Breast epithelium (tissue), 4 donors: ENCODE measurements at regions not wholly inside any gene's neighbourhood (a gene's known extent, or its start where the extent isn't known, plus 50 kb on each side); places are given as distances from the start of the nearest gene placed in this dataset.

Source experiments
- DNase-seq, 2 donors: peaks; one replicate each; pipeline ENCODE4 v3.0.0-alpha.2; 2019; ENCODE audit warnings: low spot score in 2 of 2
- H3K27ac ChIP-seq, 2 donors: fragments of 200-600 bp; sonication (generic) in 1 of 2; one replicate each; pipeline ENCODE4 v1.5.1; 2016 to 2019; ENCODE audit warnings: mild to moderate bottlenecking in 1 of 2
- H3K27me3 ChIP-seq, 2 donors: fragments of 200-600 bp; sonication (generic) in 1 of 2; one replicate each; pipeline versions ENCODE4 v1.5.1 to v1.6.0; 2017 to 2019; ENCODE audit warnings: control low read depth in 1 of 2, mild to moderate bottlenecking in 1 of 2
- H3K36me3 ChIP-seq: fragments of 200-600 bp; one replicate; pipeline ENCODE4 v1.5.1; 2019
- H3K4me1 ChIP-seq, 2 donors: fragments of 200-600 bp; sonication (generic); one replicate each; pipeline ENCODE4 v1.5.1; 2016 to 2019; ENCODE audit warnings: control low read depth in 1 of 2
- H3K4me3 ChIP-seq, 3 donors: fragments of 200-600 bp; sonication (generic); 1 replicate in 2 of 3; 2 replicates in 1 of 3; pipeline ENCODE4 v1.5.1; 2016 to 2019; ENCODE audit warnings: mild to moderate bottlenecking in 3 of 3, moderate library complexity in 2 of 3
- H3K9me3 ChIP-seq, 2 donors: fragments of 200-600 bp; sonication (generic) in 1 of 2; one replicate each; pipeline ENCODE4 v1.5.1; 2016 to 2019; ENCODE audit warnings: control low read depth in 1 of 2
- POLR2A ChIP-seq: fragments of 450-650 bp; IDR thresholded peaks from one replicate; pipeline ENCODE4 v1.6.1; 2016; ENCODE audit warnings: antibody characterized with exemption, mild to moderate bottlenecking, moderate library complexity
- POLR2AphosphoS5 ChIP-seq, 3 donors: sonication (generic); formaldehyde crosslinking; IDR thresholded peaks; one replicate each; pipeline ENCODE4 v1.6.1; 2017; ENCODE audit warnings: antibody characterized with exemption in 3 of 3
- intact Hi-C: fragments of 100-400 bp; cut with DNase I; formaldehyde crosslinking; loops from one replicate; pipeline ENCODE4 v1.15.1; 2023; ENCODE audit warnings: low total_unique reads
- TF ChIP-seq, protein P1 (sequence below), 3 donors: fragments of 450-650 bp; IDR thresholded peaks; one replicate each; pipeline ENCODE4 v1.5.1; 2016 to 2017; ENCODE audit warnings: antibody characterized with exemption in 3 of 3, mild to moderate bottlenecking in 3 of 3, moderate library complexity in 3 of 3

DNA sequence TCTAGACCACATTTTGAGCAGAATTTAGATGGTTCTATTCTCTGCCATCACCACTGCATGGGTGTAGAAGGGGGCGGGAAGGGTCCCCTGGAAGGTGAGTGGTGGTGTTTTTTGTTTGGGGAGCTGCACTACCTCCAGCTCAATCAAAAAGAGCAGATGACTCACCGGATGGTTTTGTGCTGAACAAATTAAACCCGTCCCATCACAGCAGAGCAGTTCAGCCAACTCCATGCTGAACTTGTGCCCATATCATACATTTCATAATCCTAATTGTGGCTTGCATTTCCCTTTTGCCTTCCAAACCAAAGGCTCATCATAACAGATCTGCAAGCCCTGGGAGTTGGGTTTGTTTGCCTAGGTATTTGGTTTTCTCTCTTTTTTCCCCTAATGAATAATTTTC, 53.0 kb upstream of the RPH3A start:
- TF ChIP-seq POLR2A (no peak), POLR2AphosphoS5 (IDR thresholded peaks at IDR 0.05) (no peak)
- TF ChIP-seq, protein P1, sequence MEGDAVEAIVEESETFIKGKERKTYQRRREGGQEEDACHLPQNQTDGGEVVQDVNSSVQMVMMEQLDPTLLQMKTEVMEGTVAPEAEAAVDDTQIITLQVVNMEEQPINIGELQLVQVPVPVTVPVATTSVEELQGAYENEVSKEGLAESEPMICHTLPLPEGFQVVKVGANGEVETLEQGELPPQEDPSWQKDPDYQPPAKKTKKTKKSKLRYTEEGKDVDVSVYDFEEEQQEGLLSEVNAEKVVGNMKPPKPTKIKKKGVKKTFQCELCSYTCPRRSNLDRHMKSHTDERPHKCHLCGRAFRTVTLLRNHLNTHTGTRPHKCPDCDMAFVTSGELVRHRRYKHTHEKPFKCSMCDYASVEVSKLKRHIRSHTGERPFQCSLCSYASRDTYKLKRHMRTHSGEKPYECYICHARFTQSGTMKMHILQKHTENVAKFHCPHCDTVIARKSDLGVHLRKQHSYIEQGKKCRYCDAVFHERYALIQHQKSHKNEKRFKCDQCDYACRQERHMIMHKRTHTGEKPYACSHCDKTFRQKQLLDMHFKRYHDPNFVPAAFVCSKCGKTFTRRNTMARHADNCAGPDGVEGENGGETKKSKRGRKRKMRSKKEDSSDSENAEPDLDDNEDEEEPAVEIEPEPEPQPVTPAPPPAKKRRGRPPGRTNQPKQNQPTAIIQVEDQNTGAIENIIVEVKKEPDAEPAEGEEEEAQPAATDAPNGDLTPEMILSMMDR (IDR thresholded peaks at IDR 0.05): no peak
- Histone ChIP-seq H3K4me3 (no peak overlapping the region), H3K27me3 (peaks cover 0 to 15% of the 10 kb centered on the region in 2 donors), H3K9me3 (no peaks in the 10 kb centered on the region), H3K4me1 (no peaks in the 10 kb centered on the region), H3K27ac (no peak overlapping the region), H3K36me3 (no peaks in the 10 kb centered on the region)
- intact Hi-C loops: no loop called here
- no peak for DNase-seq

DNA sequence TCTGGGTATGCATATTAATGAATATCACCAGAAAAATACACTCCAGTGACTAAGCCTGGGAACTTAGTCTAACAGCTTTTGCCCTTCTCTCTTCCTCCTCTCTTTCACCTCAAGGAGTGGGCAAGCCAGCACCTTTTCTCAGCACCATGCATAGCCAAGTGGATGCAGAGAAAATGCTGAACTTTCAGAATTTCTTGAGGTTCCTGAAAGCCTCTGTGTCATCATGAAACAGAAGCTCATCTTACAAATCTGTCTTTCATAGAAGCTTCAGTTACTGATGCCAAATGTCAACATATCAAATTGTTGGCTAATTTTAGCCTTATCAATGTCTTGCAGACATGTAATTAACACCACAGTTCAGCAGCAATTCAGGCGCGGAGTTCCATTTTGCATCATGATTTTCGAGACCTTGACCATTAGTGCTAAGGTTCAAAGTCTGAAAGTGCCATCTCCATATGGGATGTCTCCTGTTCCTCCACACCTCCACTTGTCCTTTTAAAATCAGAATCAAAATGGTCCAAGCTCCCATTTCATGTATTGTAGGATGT, 51.1 kb upstream of the RPH3A start:
- no peak for DNase-seq
- Histone ChIP-seq H3K27ac (no peak overlapping the region), H3K36me3 (no peaks in the 10 kb centered on the region), H3K27me3 (peaks cover 0 to 8% of the 10 kb centered on the region in 2 donors), H3K4me3 (no peak overlapping the region), H3K4me1 (no peaks in the 10 kb centered on the region), H3K9me3 (no peaks in the 10 kb centered on the region)
- TF ChIP-seq, protein P1 (IDR thresholded peaks at IDR 0.05): no peak
- TF ChIP-seq POLR2A: no peak
- TF ChIP-seq POLR2AphosphoS5 (IDR thresholded peaks at IDR 0.05): no peak
- intact Hi-C loops: no loop called here

DNA sequence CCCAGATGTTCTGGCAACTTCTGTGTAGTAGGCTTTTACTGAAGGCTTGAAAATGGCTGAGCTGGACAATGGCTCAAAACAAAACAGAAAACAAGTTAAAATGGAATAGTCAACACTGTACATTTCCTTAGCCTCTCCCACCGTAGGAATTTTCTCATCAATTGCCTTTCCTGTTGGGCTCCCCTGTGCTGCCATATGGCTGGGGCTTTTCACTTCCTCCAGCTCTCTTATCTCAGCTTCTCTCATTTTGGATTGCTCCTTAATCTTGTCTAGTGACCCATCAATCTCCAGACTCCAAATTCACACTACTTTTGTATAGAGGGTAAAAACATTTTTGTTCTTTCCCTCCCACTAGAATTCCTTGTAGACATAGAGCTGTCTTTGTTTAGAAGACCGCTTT, 50.4 kb upstream of the RPH3A start:
- Histone ChIP-seq H3K4me1 (no peaks in the 10 kb centered on the region), H3K4me3 (no peak overlapping the region), H3K36me3 (no peaks in the 10 kb centered on the region), H3K27ac (no peak overlapping the region), H3K9me3 (no peaks in the 10 kb centered on the region), H3K27me3 (peaks cover 0 to 8% of the 10 kb centered on the region in 2 donors)
- TF ChIP-seq POLR2AphosphoS5 (IDR thresholded peaks at IDR 0.05) (no peak), POLR2A (no peak)
- TF ChIP-seq, protein P1 (IDR thresholded peaks at IDR 0.05): no peak
- intact Hi-C loops: no loop called here
- DNase-seq: no peak
